A673 (cell line): ENCODE measurements at regions not wholly inside any gene's neighbourhood (a gene's known extent, or its start where the extent isn't known, plus 50 kb on each side); places are given as distances from the start of the nearest gene placed in this dataset.

Source experiments
- BruUV-seq: library from RNA; stranded (reverse); fragments of 400-500 nt; replicated peaks from 2 replicates; lab custom pipeline; 2021; lab: Mats Ljungman, UMichigan
- CTCF ChIA-PET: fragments of 300-600 bp; sonication (Branson Sonifier 250); formaldehyde crosslinking; loops from one replicate; lab custom pipeline; 2022; ENCODE audit warnings: antibody characterized with exemption; lab: Charles Lee
- POLR2A ChIA-PET: fragments of 300-600 bp; sonication (Branson Sonifier 250); formaldehyde crosslinking; loops from one replicate; lab custom pipeline; 2022; ENCODE audit warnings: antibody characterized with exemption; ENCODE audit not compliant: low non-redundant PET; lab: Charles Lee
- DNase-seq: peaks from one replicate; pipeline ENCODE4 v3.0.0-alpha.2; 2015; ENCODE audit warnings: low spot score
- H3K27ac ChIP-seq: fragments of 200-600 bp; sonication (generic); 2 replicates; pipeline ENCODE4 v1.5.1; 2016; ENCODE audit warnings: mixed run types, low read depth, mild to moderate bottlenecking, mixed read lengths, antibody characterized with exemption, low read length; ENCODE audit not compliant: poor library complexity, severe bottlenecking
- H3K27me3 ChIP-seq: fragments of 200-600 bp; sonication (generic); replicated peaks from 2 replicates; pipeline ENCODE4 v1.6.1; 2017; ENCODE audit warnings: mixed run types, low read depth, mild to moderate bottlenecking, mixed read lengths, antibody characterized with exemption, low read length; ENCODE audit not compliant: insufficient read depth, poor library complexity
- H3K36me3 ChIP-seq: fragments of 200-600 bp; sonication (generic); 2 replicates; pipeline ENCODE4 v1.6.1; 2016; ENCODE audit warnings: mixed run types, mild to moderate bottlenecking, mixed read lengths, antibody characterized with exemption, low read length; ENCODE audit not compliant: insufficient read depth, poor library complexity, severe bottlenecking
- H3K4me1 ChIP-seq: fragments of 200-600 bp; sonication (generic); 2 replicates; pipeline ENCODE4 v1.6.1; 2017; ENCODE audit warnings: mixed run types, mild to moderate bottlenecking, mixed read lengths, antibody characterized with exemption, low read length; ENCODE audit not compliant: insufficient read depth, poor library complexity, severe bottlenecking
- H3K4me3 ChIP-seq: fragments of 200-600 bp; sonication (generic); 2 replicates; pipeline ENCODE4 v1.5.1; 2016; ENCODE audit warnings: low read depth, mixed run types, mild to moderate bottlenecking, mixed read lengths, low read length; ENCODE audit not compliant: poor library complexity, severe bottlenecking
- H3K9me3 ChIP-seq: fragments of 200-600 bp; sonication (generic); 2 replicates; pipeline ENCODE4 v1.6.1; 2016; ENCODE audit warnings: mixed run types, low read depth, mild to moderate bottlenecking, mixed read lengths, antibody characterized with exemption, low read length; ENCODE audit not compliant: poor library complexity, severe bottlenecking
- CTCF ChIP-seq: fragments of 300-800, 200-600 bp; sonication (generic); conservative IDR thresholded peaks from 2 replicates; pipeline ENCODE4 v1.5.1; 2017; ENCODE audit warnings: low read depth, mild to moderate bottlenecking, antibody characterized with exemption, low read length, moderate library complexity, mixed read lengths
- EZH2 ChIP-seq: fragments of 200-600 bp; sonication (generic); IDR thresholded peaks from 2 replicates; pipeline ENCODE4 v1.6.1; 2017; ENCODE audit warnings: borderline replicate concordance, low read depth, mild to moderate bottlenecking, mixed read lengths, antibody characterized with exemption, low read length; ENCODE audit not compliant: poor library complexity, severe bottlenecking
- intact Hi-C: fragments of 100-400 bp; cut with micrococcal nuclease; formaldehyde crosslinking; loops from one replicate; pipeline ENCODE4 v1.10.0; 2022; ENCODE audit not compliant: unreplicated experiment

- intact Hi-C loops: no loop called here
- Histone ChIP-seq H3K27me3 (peaks cover 24% of the 10 kb centered on the region), H3K27ac (no peak overlapping the region), H3K4me1 (no peaks in the 10 kb centered on the region), H3K4me3 (no peak overlapping the region), H3K36me3 (no peaks in the 10 kb centered on the region), H3K9me3 (no peaks in the 10 kb centered on the region)
- ChIA-PET POLR2A (no interaction called here), CTCF (no interaction called here)
- BruUV-seq: no TSS peak
- DNase-seq: no peak
- TF ChIP-seq CTCF: no peak; the same call in 1 of the 2 replicates
- TF ChIP-seq EZH2: no peak
Measured at GRCh38 chr5:10158886-10159285, 90.8 kb downstream of the ATPSCKMT start.

- TF ChIP-seq CTCF (no peak), EZH2 (no peak)
- CTCF ChIA-PET: no interaction called here
- intact Hi-C loops: no loop called here
- H3K27me3 ChIP-seq: peaks cover 22% of the 10 kb centered on the region
- H3K27ac ChIP-seq: no peak overlapping the region
- H3K9me3 ChIP-seq: no peaks in the 10 kb centered on the region
- no TSS peak for BruUV-seq
- no peak overlapping the region for H3K4me3 ChIP-seq
- no peak for DNase-seq
- H3K4me1 ChIP-seq: no peaks in the 10 kb centered on the region
- no peaks in the 10 kb centered on the region for H3K36me3 ChIP-seq
- POLR2A ChIA-PET: no interaction called here
Measured at GRCh38 chr5:10157085-10157669, 92.5 kb downstream of the ATPSCKMT start.

- Histone ChIP-seq H3K36me3 (no peaks in the 10 kb centered on the region), H3K9me3 (no peaks in the 10 kb centered on the region), H3K27me3 (peaks cover 12% of the 10 kb centered on the region), H3K27ac (no peak overlapping the region), H3K4me3 (no peak overlapping the region), H3K4me1 (no peaks in the 10 kb centered on the region)
- DNase-seq: no peak
- CTCF ChIA-PET: no interaction called here
- TF ChIP-seq EZH2 (no peak), CTCF (no peak)
- no TSS peak for BruUV-seq
- intact Hi-C loops: no loop called here
- POLR2A ChIA-PET: no interaction called here
Measured at GRCh38 chr5:10155897-10156667, 93.6 kb downstream of the ATPSCKMT start.
